Loucy (cell line): ENCODE measurements at regions not wholly inside any gene's neighbourhood (a gene's known extent, or its start where the extent isn't known, plus 50 kb on each side); places are given as distances from the start of the nearest gene placed in this dataset.
A peak's percentile ranks its signal among the peaks of the same experiment; 100 is the strongest.

Experiments used
- H2AFZ ChIP-seq: fragments of 200-600 bp; sonication (generic); 2 replicates; pipeline ENCODE4 v1.6.0; 2016; ENCODE audit warnings: antibody characterized with exemption, mild to moderate bottlenecking, low read length, moderate library complexity
- H3F3A ChIP-seq: fragments of 200-600 bp; 2 replicates; pipeline ENCODE4 v1.6.0; 2016; ENCODE audit warnings: antibody characterized with exemption, low read depth, mild to moderate bottlenecking
- H3K27me3 ChIP-seq: fragments of 200-600 bp; sonication (generic); 2 replicates; pipeline ENCODE4 v1.6.1; 2014; ENCODE audit warnings: low read length, mild to moderate bottlenecking; ENCODE audit not compliant: insufficient read depth, poor library complexity, severe bottlenecking
- H3K36me3 ChIP-seq: fragments of 200-600 bp; sonication (generic); 2 replicates; pipeline ENCODE4 v1.6.1; 2016; ENCODE audit warnings: low read length; ENCODE audit not compliant: insufficient read depth
- H3K4me1 ChIP-seq: fragments of 200-600 bp; sonication (generic); 2 replicates; pipeline ENCODE4 v1.5.1; 2014; ENCODE audit warnings: low read length, mild to moderate bottlenecking; ENCODE audit not compliant: insufficient read depth, poor library complexity, severe bottlenecking
- H3K4me2 ChIP-seq: fragments of 200-600 bp; sonication (generic); 2 replicates; pipeline ENCODE4 v1.6.0; 2014; ENCODE audit warnings: antibody characterized with exemption, low read length, low read depth, mild to moderate bottlenecking; ENCODE audit not compliant: poor library complexity, severe bottlenecking
- H3K4me3 ChIP-seq: fragments of 200-600 bp; sonication (generic); 2 replicates; pipeline ENCODE4 v1.5.1; 2014; ENCODE audit warnings: low read length, mild to moderate bottlenecking, mixed read lengths; ENCODE audit not compliant: poor library complexity, severe bottlenecking
- H3K79me2 ChIP-seq: fragments of 200-600 bp; sonication (generic); 2 replicates; pipeline ENCODE4 v1.6.1; 2014; ENCODE audit warnings: low read length; ENCODE audit not compliant: insufficient read depth
- H3K9ac ChIP-seq: fragments of 200-600 bp; sonication (generic); 2 replicates; pipeline ENCODE4 v1.6.0; 2014; ENCODE audit warnings: mild to moderate bottlenecking, low read depth, low read length, moderate library complexity; ENCODE audit not compliant: poor library complexity, severe bottlenecking
- H3K9me2 ChIP-seq: fragments of 200-600 bp; sonication (generic); replicated peaks from 2 replicates; pipeline ENCODE4 v1.6.1; 2016; ENCODE audit warnings: low read depth, low read length, mixed read lengths
- H3K9me3 ChIP-seq: fragments of 200-600 bp; sonication (generic); 2 replicates; pipeline ENCODE4 v1.6.1; 2014; ENCODE audit warnings: mild to moderate bottlenecking, antibody characterized with exemption, low read length, low read depth; ENCODE audit not compliant: insufficient read depth
- H4K20me1 ChIP-seq: fragments of 200-600 bp; sonication (generic); 2 replicates; pipeline ENCODE4 v1.6.0; 2014; ENCODE audit warnings: antibody characterized with exemption, low read length, mild to moderate bottlenecking; ENCODE audit not compliant: insufficient read depth, poor library complexity, severe bottlenecking
- EZH2phosphoT487 ChIP-seq: fragments of 200-600 bp; IDR thresholded peaks from 2 replicates; pipeline ENCODE4 v1.6.1; 2018; ENCODE audit warnings: antibody characterized with exemption, mild to moderate bottlenecking, moderate library complexity, borderline replicate concordance
- TF ChIP-seq, protein P1 (sequence below): fragments of 200-600 bp; sonication (generic); conservative IDR thresholded peaks from 2 replicates; pipeline ENCODE4 v1.5.1; 2014; ENCODE audit warnings: mild to moderate bottlenecking, antibody characterized with exemption, low read length

DNA sequence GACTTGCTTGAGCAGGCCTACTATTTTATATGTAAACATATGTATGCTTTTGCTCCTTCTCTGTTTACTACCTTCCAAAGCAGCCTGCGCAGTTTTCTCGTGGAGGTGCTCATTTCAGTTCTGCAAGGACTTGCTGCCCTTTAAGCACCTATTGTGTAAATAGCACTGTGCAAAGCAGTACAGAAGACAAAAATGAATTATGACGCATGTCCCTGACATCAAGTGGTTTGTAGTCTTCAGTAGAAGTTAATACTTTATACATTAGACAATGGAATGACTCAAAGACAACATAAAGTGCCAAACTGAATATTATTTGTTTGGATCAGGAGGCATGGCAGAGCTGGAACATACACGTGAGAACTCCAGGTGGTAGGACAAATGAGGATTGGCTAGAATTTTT, 611.7 kb downstream of the LMO4 start:
- no peaks in the 10 kb centered on the region for H4K20me1 ChIP-seq
- H3K36me3 ChIP-seq, result no peaks in the 10 kb centered on the region
- no peak overlapping the region for H3K4me3 ChIP-seq
- H3K4me2 ChIP-seq, result no peak overlapping the region
- H3K9me2 ChIP-seq, result no peaks in the 10 kb centered on the region
- no peaks in the 10 kb centered on the region for H3K27me3 ChIP-seq
- H3K9ac ChIP-seq, result no peak overlapping the region
- H3K4me1 ChIP-seq, result peaks cover 17% of the 10 kb centered on the region
- no peak for TF ChIP-seq EZH2phosphoT487
- TF ChIP-seq, protein P1, sequence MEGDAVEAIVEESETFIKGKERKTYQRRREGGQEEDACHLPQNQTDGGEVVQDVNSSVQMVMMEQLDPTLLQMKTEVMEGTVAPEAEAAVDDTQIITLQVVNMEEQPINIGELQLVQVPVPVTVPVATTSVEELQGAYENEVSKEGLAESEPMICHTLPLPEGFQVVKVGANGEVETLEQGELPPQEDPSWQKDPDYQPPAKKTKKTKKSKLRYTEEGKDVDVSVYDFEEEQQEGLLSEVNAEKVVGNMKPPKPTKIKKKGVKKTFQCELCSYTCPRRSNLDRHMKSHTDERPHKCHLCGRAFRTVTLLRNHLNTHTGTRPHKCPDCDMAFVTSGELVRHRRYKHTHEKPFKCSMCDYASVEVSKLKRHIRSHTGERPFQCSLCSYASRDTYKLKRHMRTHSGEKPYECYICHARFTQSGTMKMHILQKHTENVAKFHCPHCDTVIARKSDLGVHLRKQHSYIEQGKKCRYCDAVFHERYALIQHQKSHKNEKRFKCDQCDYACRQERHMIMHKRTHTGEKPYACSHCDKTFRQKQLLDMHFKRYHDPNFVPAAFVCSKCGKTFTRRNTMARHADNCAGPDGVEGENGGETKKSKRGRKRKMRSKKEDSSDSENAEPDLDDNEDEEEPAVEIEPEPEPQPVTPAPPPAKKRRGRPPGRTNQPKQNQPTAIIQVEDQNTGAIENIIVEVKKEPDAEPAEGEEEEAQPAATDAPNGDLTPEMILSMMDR, result no peak
- H3F3A ChIP-seq, result no peaks in the 10 kb centered on the region
- no peaks in the 10 kb centered on the region for H3K9me3 ChIP-seq
- peak overlapping the region; percentile 35; the same call in 1 of the 2 replicates for H2AFZ ChIP-seq
- H3K79me2 ChIP-seq, result no peaks in the 10 kb centered on the region

DNA sequence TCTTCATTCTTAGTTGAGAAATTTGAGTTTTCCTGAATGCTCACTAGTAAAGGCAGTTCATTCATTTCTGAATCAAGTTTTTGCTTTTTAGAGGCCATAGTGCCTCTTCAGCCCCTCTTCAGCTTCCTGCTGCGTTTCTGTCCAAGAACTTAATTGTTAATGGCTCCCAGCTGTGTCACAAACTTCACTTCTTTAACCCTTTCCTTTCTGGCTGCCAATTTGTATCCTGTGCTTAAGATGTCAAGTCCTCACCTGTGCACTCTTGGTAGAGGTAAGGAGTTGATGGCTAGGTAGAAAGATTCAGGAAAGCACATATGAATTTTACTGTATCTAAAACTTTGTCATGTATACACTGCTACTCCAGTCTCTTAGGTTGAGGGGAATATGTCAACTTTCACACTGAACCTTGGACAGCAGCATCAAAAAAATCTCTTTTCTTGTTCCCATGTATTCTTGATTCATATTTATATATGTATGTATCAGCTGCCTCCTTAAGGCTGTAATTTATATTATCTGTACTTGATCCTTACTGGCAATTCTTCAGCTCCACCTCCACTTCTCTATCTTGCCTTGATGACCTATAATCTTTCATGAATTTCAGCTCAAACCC, 612.8 kb downstream of the LMO4 start:
- TF ChIP-seq, protein P1, result no peak
- no peak for TF ChIP-seq EZH2phosphoT487
- H3K4me2 ChIP-seq, result no peak overlapping the region

DNA sequence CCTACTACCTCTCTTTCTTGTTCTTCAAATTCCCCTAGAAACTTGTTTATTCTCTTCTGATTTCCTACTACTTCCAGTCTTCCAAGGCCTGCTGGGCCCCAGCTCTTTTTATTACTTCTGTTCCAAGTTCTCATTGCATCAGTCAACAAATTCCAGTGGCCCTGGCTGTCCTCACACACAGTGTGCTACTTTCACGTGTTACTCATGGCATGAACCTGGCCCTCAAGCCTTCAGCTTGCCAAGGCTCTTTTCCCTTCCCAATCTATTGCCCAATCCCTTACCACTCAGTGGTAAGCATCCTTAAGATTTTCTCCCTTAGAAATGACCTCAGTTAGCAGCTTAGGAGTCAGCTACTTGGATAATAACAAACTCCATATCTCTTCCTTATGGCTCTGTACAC, 613.5 kb downstream of the LMO4 start:
- Histone ChIP-seq H2AFZ (no peak overlapping the region), H3K36me3 (no peaks in the 10 kb centered on the region), H3K4me1 (peaks cover 14% of the 10 kb centered on the region), H3K9me2 (no peaks in the 10 kb centered on the region), H4K20me1 (no peaks in the 10 kb centered on the region), H3K9ac (no peak overlapping the region), H3K79me2 (no peaks in the 10 kb centered on the region), H3K9me3 (no peaks in the 10 kb centered on the region), H3K27me3 (no peaks in the 10 kb centered on the region), H3F3A (no peaks in the 10 kb centered on the region), H3K4me3 (no peak overlapping the region), H3K4me2 (no peak overlapping the region)
- no peak for TF ChIP-seq EZH2phosphoT487
- TF ChIP-seq, protein P1, result no peak

More for the DNA sequence above, 612.8 kb downstream of the LMO4 start:
- no peaks in the 10 kb centered on the region for H3K27me3 ChIP-seq
- H4K20me1 ChIP-seq, result no peaks in the 10 kb centered on the region
- H3F3A ChIP-seq, result no peaks in the 10 kb centered on the region
- no peak overlapping the region for H2AFZ ChIP-seq
- no peaks in the 10 kb centered on the region for H3K36me3 ChIP-seq
- H3K79me2 ChIP-seq, result no peaks in the 10 kb centered on the region
- no peaks in the 10 kb centered on the region for H3K9me2 ChIP-seq
- H3K4me3 ChIP-seq, result no peak overlapping the region
- no peak overlapping the region for H3K9ac ChIP-seq
- peaks cover 14% of the 10 kb centered on the region for H3K4me1 ChIP-seq
- no peaks in the 10 kb centered on the region for H3K9me3 ChIP-seq
